ENCODE measurements at regions not wholly inside any gene's neighbourhood (a gene's known extent, or its start where the extent isn't known, plus 50 kb on each side); places are given as distances from the start of the nearest gene placed in this dataset.

DNA sequence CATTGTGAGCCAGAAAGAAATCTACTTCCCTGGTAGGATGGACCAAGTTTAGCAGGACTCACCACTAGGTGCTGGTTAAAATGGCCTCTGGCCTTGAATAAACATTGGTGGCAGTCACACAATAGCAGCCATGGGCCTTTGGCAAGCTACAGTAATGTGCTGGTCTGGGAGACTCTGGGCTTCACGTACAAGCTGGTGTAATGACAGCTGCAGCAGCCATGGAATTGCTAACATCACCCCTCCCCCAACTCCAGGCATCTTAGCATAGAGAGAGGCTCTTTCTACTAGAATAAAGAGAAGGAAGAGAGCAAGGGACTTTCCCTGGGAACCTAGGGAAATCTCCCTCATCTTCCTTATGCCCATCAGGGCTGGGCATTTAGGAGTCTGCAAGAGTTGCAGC is 205.1 kb upstream of the SEMA3A start:
- TF ChIP-seq CTCF (IDR thresholded peaks at IDR 0.05) (no peak), POLR2A (IDR thresholded peaks at IDR 0.05) (no peak), EP300 (IDR thresholded peaks at IDR 0.05) (no peak)

All from tibial nerve (tissue), 4 donors.